ENCODE measurements at regions not wholly inside any gene's neighbourhood (a gene's known extent, or its start where the extent isn't known, plus 50 kb on each side); places are given as distances from the start of the nearest gene placed in this dataset.

GRCh38 chr9:126132746-126133145 is 193.9 kb upstream of the MVB12B start:
- no peak overlapping the region for H3K9ac ChIP-seq (ENCODE audit: low read length)
- H4K20me1 ChIP-seq (ENCODE audit: insufficient read depth): no peaks in the 10 kb centered on the region
- H3K36me3 ChIP-seq (ENCODE audit: insufficient read depth, low read length): no peaks in the 10 kb centered on the region
- no peak overlapping the region for H3K27ac ChIP-seq (ENCODE audit: low read length)
- no peak overlapping the region for H3K4me3 ChIP-seq (ENCODE audit: low read length)
- H3K9me2 ChIP-seq (ENCODE audit: insufficient read depth, low read length): no peaks in the 10 kb centered on the region
- H3K27me3 ChIP-seq (ENCODE audit: insufficient read depth, low read depth, low read length): no peaks in the 10 kb centered on the region
- H3K79me2 ChIP-seq (replicated peaks; ENCODE audit: insufficient read depth, low read length): no peaks in the 10 kb centered on the region
- H3K4me2 ChIP-seq (ENCODE audit: low read length): no peak overlapping the region
- no peaks in the 10 kb centered on the region for H3K9me3 ChIP-seq (ENCODE audit: low read length)
- no peak overlapping the region for H2AFZ ChIP-seq (ENCODE audit: low read depth, low read length)
- TF ChIP-seq RAD21 (conservative IDR thresholded peaks at IDR 0.05): no peak
- TF ChIP-seq EZH2 (IDR thresholded peaks at IDR 0.05; ENCODE audit: borderline replicate concordance, insufficient read depth, low read length, poor library complexity, severe bottlenecking): no peak
- no peak for TF ChIP-seq POLR2AphosphoS5 (IDR thresholded peaks at IDR 0.05)
- H3F3A ChIP-seq (ENCODE audit: insufficient read depth, low read length, poor library complexity, severe bottlenecking): no peaks in the 10 kb centered on the region

GRCh38 chr9:126144196-126144595 is 182.4 kb upstream of the MVB12B start:
- H3F3A ChIP-seq (ENCODE audit: insufficient read depth, low read length, poor library complexity, severe bottlenecking): peaks cover 7% of the 10 kb centered on the region
- H3K4me2 ChIP-seq (ENCODE audit: low read length): no peak overlapping the region
- TF ChIP-seq REST (IDR thresholded peaks at IDR 0.05; ENCODE audit: borderline replicate concordance) (no peak), TAF1 (IDR thresholded peaks at IDR 0.05; ENCODE audit: low read depth) (no peak)
- no peak overlapping the region for H3K27ac ChIP-seq (ENCODE audit: low read length)
- no peaks in the 10 kb centered on the region for H4K20me1 ChIP-seq (ENCODE audit: insufficient read depth)
- H3K9ac ChIP-seq (ENCODE audit: low read length): no peak overlapping the region
- no peaks in the 10 kb centered on the region for H3K79me2 ChIP-seq (replicated peaks; ENCODE audit: insufficient read depth, low read length)
- no peaks in the 10 kb centered on the region for H3K9me3 ChIP-seq (ENCODE audit: low read length)
- no peak overlapping the region for H2AFZ ChIP-seq (ENCODE audit: low read depth, low read length)
- no peak overlapping the region for H3K4me3 ChIP-seq (ENCODE audit: low read length)
- H3K36me3 ChIP-seq (ENCODE audit: insufficient read depth, low read length): no peaks in the 10 kb centered on the region
- no peaks in the 10 kb centered on the region for H3K9me2 ChIP-seq (ENCODE audit: insufficient read depth, low read length)
- no peaks in the 10 kb centered on the region for H3K27me3 ChIP-seq (ENCODE audit: insufficient read depth, low read depth, low read length)

- H3K36me3 ChIP-seq (ENCODE audit: insufficient read depth, low read length): no peaks in the 10 kb centered on the region
- H3K9me2 ChIP-seq (ENCODE audit: insufficient read depth, low read length): no peaks in the 10 kb centered on the region
- H3K27me3 ChIP-seq (ENCODE audit: insufficient read depth, low read depth, low read length): no peaks in the 10 kb centered on the region
- no peaks in the 10 kb centered on the region for H4K20me1 ChIP-seq (ENCODE audit: insufficient read depth)
- no peak overlapping the region for H3K4me2 ChIP-seq (ENCODE audit: low read length)
- H3K79me2 ChIP-seq (replicated peaks; ENCODE audit: insufficient read depth, low read length): no peaks in the 10 kb centered on the region
- H3K9me3 ChIP-seq (ENCODE audit: low read length): no peaks in the 10 kb centered on the region
- no peak overlapping the region for H2AFZ ChIP-seq (ENCODE audit: low read depth, low read length)
- H3K9ac ChIP-seq (ENCODE audit: low read length): no peak overlapping the region
- TF ChIP-seq SMC3 (conservative IDR thresholded peaks at IDR 0.05; ENCODE audit: poor library complexity): no peak
- no peak for TF ChIP-seq POLR2AphosphoS5 (IDR thresholded peaks at IDR 0.05)
- TF ChIP-seq MXI1 (conservative IDR thresholded peaks at IDR 0.05; ENCODE audit: poor library complexity, severe bottlenecking): no peak
- no peak for TF ChIP-seq CTCF (IDR thresholded peaks at IDR 0.05; ENCODE audit: poor library complexity, severe bottlenecking)
- TF ChIP-seq TAF1 (IDR thresholded peaks at IDR 0.05; ENCODE audit: low read depth): no peak
- no peak for TF ChIP-seq EP300 (conservative IDR thresholded peaks at IDR 0.05; ENCODE audit: poor library complexity, severe bottlenecking)
- no peak for TF ChIP-seq RAD21 (conservative IDR thresholded peaks at IDR 0.05)
- TF ChIP-seq REST (IDR thresholded peaks at IDR 0.05; ENCODE audit: borderline replicate concordance): no peak
- TF ChIP-seq EZH2 (IDR thresholded peaks at IDR 0.05; ENCODE audit: borderline replicate concordance, insufficient read depth, low read length, poor library complexity, severe bottlenecking): no peak
- H3K27ac ChIP-seq (ENCODE audit: low read length): no peak overlapping the region
- peaks cover 7% of the 10 kb centered on the region for H3F3A ChIP-seq (ENCODE audit: insufficient read depth, low read length, poor library complexity, severe bottlenecking)
- no peak overlapping the region for H3K4me3 ChIP-seq (ENCODE audit: low read length)
Measured at GRCh38 chr9:126144603-126145456, 181.8 kb upstream of the MVB12B start.
